Fibroblast of the aortic adventitia (primary cell): ENCODE measurements at regions not wholly inside any gene's neighbourhood (a gene's known extent, or its start where the extent isn't known, plus 50 kb on each side); places are given as distances from the start of the nearest gene placed in this dataset.

ENCODE experiments used
- DNase-seq: peaks from one replicate; pipeline ENCODE4 v3.0.0-alpha.2; 2010; ENCODE audit warnings: low read depth
- H3K4me3 ChIP-seq: 2 replicates; pipeline ENCODE4 v1.5.1; 2011; ENCODE audit warnings: low read depth, mild to moderate bottlenecking, control low read depth, low read length, moderate library complexity
- CTCF ChIP-seq: IDR thresholded peaks from 2 replicates; pipeline ENCODE4 v1.5.1; 2011; ENCODE audit warnings: mild to moderate bottlenecking, low read length, control low read depth, inconsistent platforms; ENCODE audit not compliant: insufficient read depth

GRCh38 chr17:71334048-71334751 lies 786.6 kb upstream of the SOX9 start:
- TF ChIP-seq CTCF = no peak
- no peak for DNase-seq

DNA sequence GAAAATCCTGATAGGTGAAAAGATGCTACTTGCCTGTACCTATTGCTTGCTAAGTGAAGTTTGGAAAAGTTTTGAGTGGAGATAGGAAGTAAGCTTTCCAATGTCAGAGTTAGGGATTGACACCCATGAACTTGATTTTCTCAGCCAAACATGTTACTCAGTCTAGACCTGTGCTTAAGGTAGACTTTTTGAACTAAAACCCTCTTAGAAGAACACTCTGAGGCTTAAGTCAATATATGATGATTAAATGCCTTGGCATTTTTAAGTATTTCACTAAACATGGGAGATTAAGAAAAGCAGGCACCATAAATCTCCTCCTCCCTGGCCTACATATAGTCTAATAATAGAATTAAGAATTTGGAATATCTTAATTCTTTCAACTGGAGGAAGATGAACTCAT lies 785.6 kb upstream of the SOX9 start:
- no peak for DNase-seq
- no peak overlapping the region for H3K4me3 ChIP-seq
- no peak for TF ChIP-seq CTCF

More at GRCh38 chr17:71334048-71334751, 786.6 kb upstream of the SOX9 start:
- H3K4me3 ChIP-seq = no peak overlapping the region

DNA sequence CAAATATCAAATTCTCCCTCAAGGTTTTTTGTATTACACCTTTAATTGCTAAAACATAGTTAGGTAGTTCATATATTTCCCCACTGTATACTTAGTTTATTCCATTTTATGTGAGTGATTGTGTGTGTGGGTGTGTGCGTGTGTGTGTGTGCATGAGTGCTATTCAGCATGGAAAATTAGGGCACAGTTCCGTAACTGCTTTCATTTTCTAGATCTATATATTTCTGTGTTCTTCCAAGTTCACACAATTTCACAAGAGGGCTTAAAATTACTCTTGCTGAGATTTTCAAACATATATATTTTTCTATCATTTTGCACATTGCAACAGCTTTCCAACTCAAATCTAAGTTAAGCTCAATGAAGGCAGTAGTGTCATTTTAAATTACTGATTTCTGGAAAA lies 782.9 kb upstream of the SOX9 start:
- H3K4me3 ChIP-seq = no peak overlapping the region

GRCh38 chr17:71338396-71338795 lies 782.4 kb upstream of the SOX9 start:
- DNase-seq = no peak
- TF ChIP-seq CTCF = no peak
- H3K4me3 ChIP-seq = no peak overlapping the region

More for the DNA sequence above, 782.9 kb upstream of the SOX9 start:
- no peak for TF ChIP-seq CTCF
- no peak for DNase-seq

DNA sequence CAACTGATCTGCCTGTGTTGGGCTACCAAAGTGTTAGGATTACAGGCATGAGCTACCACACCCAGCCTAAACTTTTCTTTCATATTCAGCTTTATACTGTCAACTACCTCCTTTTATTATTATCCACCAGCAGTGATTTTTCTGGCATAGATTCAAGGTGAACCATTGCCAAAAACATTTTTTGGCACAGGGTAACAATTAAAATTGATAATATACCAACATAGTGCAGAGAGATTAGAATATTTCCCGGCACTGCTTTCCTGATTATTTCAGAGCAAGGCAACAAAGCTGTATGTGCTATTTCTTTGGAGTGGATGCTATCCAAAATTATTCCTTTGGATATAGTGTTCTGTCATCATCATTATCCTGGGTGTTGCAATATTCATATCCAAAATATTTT lies 781.6 kb upstream of the SOX9 start:
- H3K4me3 ChIP-seq = no peak overlapping the region
- no peak for TF ChIP-seq CTCF
- no peak for DNase-seq

GRCh38 chr17:71342737-71343136 lies 778.1 kb upstream of the SOX9 start:
- H3K4me3 ChIP-seq = no peak overlapping the region
- no peak for DNase-seq
- TF ChIP-seq CTCF = no peak
